ENCODE measurements at regions not wholly inside any gene's neighbourhood (a gene's known extent, or its start where the extent isn't known, plus 50 kb on each side); places are given as distances from the start of the nearest gene placed in this dataset.

DNA sequence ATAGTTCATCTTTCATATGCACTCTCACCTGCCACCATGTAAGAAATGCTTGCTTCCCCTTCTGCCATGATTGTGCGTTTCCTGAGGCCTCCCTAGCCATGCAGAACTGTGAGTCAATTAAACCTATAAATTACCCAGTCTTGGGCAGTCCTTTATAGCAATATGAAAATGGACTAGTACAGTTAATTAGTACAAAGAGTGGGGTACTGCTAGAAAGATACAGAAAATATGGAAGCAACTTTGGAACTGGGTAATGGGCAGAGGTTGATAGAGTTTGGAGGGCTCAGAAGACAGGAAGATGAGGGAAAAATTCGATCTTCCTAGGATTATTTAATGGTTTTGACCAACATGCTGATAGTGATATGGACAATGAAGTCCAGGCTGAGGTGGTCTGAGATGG is 246.9 kb downstream of the CGGBP1 start:
- Histone ChIP-seq H3K9me3 (ENCODE audit: control insufficient read depth, insufficient read depth, low read length) (no peaks in the 10 kb centered on the region; the same call in 1 of the 2 replicates), H3K4me3 (ENCODE audit: insufficient read depth, low read depth, low read length) (no peak overlapping the region), H2BK120ac (ENCODE audit: low read depth, low read length) (no peak overlapping the region), H4K20me1 (ENCODE audit: insufficient read depth, low read length) (no peaks in the 10 kb centered on the region), H2AFZ (replicated peaks; ENCODE audit: low read length, poor library complexity) (no peak overlapping the region), H2AK9ac (replicated peaks; ENCODE audit: low read depth, low read length, poor library complexity) (no peak overlapping the region), H2BK20ac (ENCODE audit: low read depth, low read length) (no peak overlapping the region), H3K14ac (replicated peaks; ENCODE audit: low read depth, low read length) (no peak overlapping the region), H3K27ac (ENCODE audit: insufficient read depth, low read length) (no peak overlapping the region), H3K4ac (ENCODE audit: low read depth, low read length) (no peak overlapping the region), H4K8ac (ENCODE audit: low read depth in 2 of 2, low read length in 2 of 2) (no peak overlapping the region), H3K4me2 (ENCODE audit: low read depth, low read length) (no peak overlapping the region), H4K91ac (ENCODE audit: insufficient read depth, low read depth, low read length) (no peak overlapping the region), H3K27me3 (ENCODE audit: control insufficient read depth, insufficient read depth, low read length) (no peaks in the 10 kb centered on the region), H4K5ac (ENCODE audit: low read depth, low read length) (no peak overlapping the region), H3K9ac (ENCODE audit: low read depth, low read length) (no peak overlapping the region), H3K79me1 (ENCODE audit: low read depth in 1 of 2, low read length in 2 of 2) (no peaks in the 10 kb centered on the region), H2BK15ac (ENCODE audit: low read depth, low read length) (no peak overlapping the region), H3K9me1 (ENCODE audit: insufficient read depth, low read length) (no peaks in the 10 kb centered on the region), H3K18ac (ENCODE audit: low read depth, low read length) (no peak overlapping the region), H3K36me3 (ENCODE audit: control insufficient read depth, insufficient read depth, low read length) (no peaks in the 10 kb centered on the region), H3K4me1 (ENCODE audit: control insufficient read depth, insufficient read depth, low read length) (no peaks in the 10 kb centered on the region), H3K23ac (ENCODE audit: low read depth, low read length) (no peak overlapping the region), H2BK5ac (ENCODE audit: low read depth, low read length, poor library complexity, severe bottlenecking) (no peak overlapping the region), H3K56ac (ENCODE audit: extremely low read depth, insufficient read depth, low read length) (no peak overlapping the region), H2AK5ac (ENCODE audit: low read depth, low read length) (no peak overlapping the region)
- DNase-seq (no peak), ATAC-seq (ENCODE audit: low read depth) (no peak)
- WGBS, 2 experiments (ENCODE audit: extremely low coverage in 2 of 2, insufficient read length in 1 of 2), result 0% methylated on average over 1 of the region's 2 CpGs; no CpG with 5 or more reads in 1 of the 2 experiments
- TF ChIP-seq, protein P1, sequence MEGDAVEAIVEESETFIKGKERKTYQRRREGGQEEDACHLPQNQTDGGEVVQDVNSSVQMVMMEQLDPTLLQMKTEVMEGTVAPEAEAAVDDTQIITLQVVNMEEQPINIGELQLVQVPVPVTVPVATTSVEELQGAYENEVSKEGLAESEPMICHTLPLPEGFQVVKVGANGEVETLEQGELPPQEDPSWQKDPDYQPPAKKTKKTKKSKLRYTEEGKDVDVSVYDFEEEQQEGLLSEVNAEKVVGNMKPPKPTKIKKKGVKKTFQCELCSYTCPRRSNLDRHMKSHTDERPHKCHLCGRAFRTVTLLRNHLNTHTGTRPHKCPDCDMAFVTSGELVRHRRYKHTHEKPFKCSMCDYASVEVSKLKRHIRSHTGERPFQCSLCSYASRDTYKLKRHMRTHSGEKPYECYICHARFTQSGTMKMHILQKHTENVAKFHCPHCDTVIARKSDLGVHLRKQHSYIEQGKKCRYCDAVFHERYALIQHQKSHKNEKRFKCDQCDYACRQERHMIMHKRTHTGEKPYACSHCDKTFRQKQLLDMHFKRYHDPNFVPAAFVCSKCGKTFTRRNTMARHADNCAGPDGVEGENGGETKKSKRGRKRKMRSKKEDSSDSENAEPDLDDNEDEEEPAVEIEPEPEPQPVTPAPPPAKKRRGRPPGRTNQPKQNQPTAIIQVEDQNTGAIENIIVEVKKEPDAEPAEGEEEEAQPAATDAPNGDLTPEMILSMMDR (conservative IDR thresholded peaks at IDR 0.05; ENCODE audit: low read depth, low read length), result no peak
- TF ChIP-seq SMC3 (IDR thresholded peaks at IDR 0.05; ENCODE audit: low read depth, low read length) (no peak), CHD1 (IDR thresholded peaks at IDR 0.05; ENCODE audit: low read depth, low read length) (no peak), POLR2A (IDR thresholded peaks at IDR 0.05; ENCODE audit: low read depth, low read length) (no peak), BHLHE40 (IDR thresholded peaks at IDR 0.05; ENCODE audit: low read depth, low read length) (no peak), FOS (IDR thresholded peaks at IDR 0.05; ENCODE audit: low read depth, low read length) (no peak), RFX5 (IDR thresholded peaks at IDR 0.05; ENCODE audit: low read depth, low read length) (no peak), RCOR1 (IDR thresholded peaks at IDR 0.05; ENCODE audit: insufficient replicate concordance, low read length) (no peak), CEBPB (IDR thresholded peaks at IDR 0.05; ENCODE audit: low read depth, low read length) (no peak), NFE2L2 (IDR thresholded peaks at IDR 0.05; ENCODE audit: low read depth, low read length) (no peak), MXI1 (IDR thresholded peaks at IDR 0.05; ENCODE audit: borderline replicate concordance, low read depth, low read length) (no peak), RAD21 (IDR thresholded peaks at IDR 0.05; ENCODE audit: low read length) (no peak), MAZ (IDR thresholded peaks at IDR 0.05; ENCODE audit: borderline replicate concordance, low read depth, low read length) (no peak), MAFK (IDR thresholded peaks at IDR 0.05; ENCODE audit: low read depth, low read length) (no peak)
- TF ChIP-seq, protein P2, sequence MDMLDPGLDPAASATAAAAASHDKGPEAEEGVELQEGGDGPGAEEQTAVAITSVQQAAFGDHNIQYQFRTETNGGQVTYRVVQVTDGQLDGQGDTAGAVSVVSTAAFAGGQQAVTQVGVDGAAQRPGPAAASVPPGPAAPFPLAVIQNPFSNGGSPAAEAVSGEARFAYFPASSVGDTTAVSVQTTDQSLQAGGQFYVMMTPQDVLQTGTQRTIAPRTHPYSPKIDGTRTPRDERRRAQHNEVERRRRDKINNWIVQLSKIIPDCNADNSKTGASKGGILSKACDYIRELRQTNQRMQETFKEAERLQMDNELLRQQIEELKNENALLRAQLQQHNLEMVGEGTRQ (IDR thresholded peaks at IDR 0.05; ENCODE audit: low read depth, low read length), result no peak
- TF ChIP-seq, protein P3, sequence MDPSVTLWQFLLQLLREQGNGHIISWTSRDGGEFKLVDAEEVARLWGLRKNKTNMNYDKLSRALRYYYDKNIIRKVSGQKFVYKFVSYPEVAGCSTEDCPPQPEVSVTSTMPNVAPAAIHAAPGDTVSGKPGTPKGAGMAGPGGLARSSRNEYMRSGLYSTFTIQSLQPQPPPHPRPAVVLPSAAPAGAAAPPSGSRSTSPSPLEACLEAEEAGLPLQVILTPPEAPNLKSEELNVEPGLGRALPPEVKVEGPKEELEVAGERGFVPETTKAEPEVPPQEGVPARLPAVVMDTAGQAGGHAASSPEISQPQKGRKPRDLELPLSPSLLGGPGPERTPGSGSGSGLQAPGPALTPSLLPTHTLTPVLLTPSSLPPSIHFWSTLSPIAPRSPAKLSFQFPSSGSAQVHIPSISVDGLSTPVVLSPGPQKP (IDR thresholded peaks at IDR 0.05; ENCODE audit: borderline replicate concordance, low read depth, low read length), result no peak
- no TSS peak for BruUV-seq (replicated peaks)
- in situ Hi-C loops (cut with MboI; ENCODE audit: low sequenced_read_pairs), result no loop called here
- intact Hi-C loops (cut with micrococcal nuclease), result no loop called here
- dilution Hi-C loops (cut with HindIII; ENCODE audit: low sequenced_read_pairs, unreplicated experiment), result no loop called here
- CTCF ChIA-PET, result no interaction called here
- POLR2A ChIA-PET (ENCODE audit: unreplicated experiment), result no interaction called here

Measured in IMR-90 (cell line).